Endodermal cell (in vitro differentiated cells): ENCODE measurements at regions not wholly inside any gene's neighbourhood (a gene's known extent, or its start where the extent isn't known, plus 50 kb on each side); places are given as distances from the start of the nearest gene placed in this dataset.

Experiments
- DNase-seq: peaks from one replicate; pipeline ENCODE4 v3.0.0-alpha.2; 2017
- H3K27ac ChIP-seq: 2 replicates; pipeline ENCODE4 v1.5.1; 2013; ENCODE audit warnings: mild to moderate bottlenecking, low read depth, low read length, moderate library complexity
- H3K27me3 ChIP-seq: 2 replicates; pipeline ENCODE4 v1.6.1; 2013; ENCODE audit warnings: mild to moderate bottlenecking, low read length, moderate library complexity; ENCODE audit not compliant: insufficient read depth, control insufficient read depth, poor library complexity, severe bottlenecking
- H3K36me3 ChIP-seq: 2 replicates; pipeline ENCODE4 v1.7.0; 2013; ENCODE audit warnings: mild to moderate bottlenecking, low read length, moderate library complexity; ENCODE audit not compliant: control insufficient read depth, insufficient read depth
- H3K4me1 ChIP-seq: one replicate; pipeline ENCODE4 v1.7.0; 2013; ENCODE audit warnings: low read length; ENCODE audit not compliant: control insufficient read depth, insufficient read depth
- H3K4me3 ChIP-seq: 2 replicates; pipeline ENCODE4 v1.5.1; 2013; ENCODE audit warnings: mild to moderate bottlenecking, low read length, moderate library complexity
- H3K9ac ChIP-seq: 2 replicates; pipeline ENCODE4 v1.6.1; 2013; ENCODE audit warnings: mild to moderate bottlenecking, low read length, moderate library complexity; ENCODE audit not compliant: poor library complexity, severe bottlenecking; ENCODE audit errors: extremely low read depth
- H3K9me3 ChIP-seq: 2 replicates; pipeline ENCODE4 v1.6.1; 2013; ENCODE audit warnings: mild to moderate bottlenecking, low read length, moderate library complexity; ENCODE audit not compliant: control insufficient read depth
- H3K27ac Mint-ChIP-seq: 2 replicates; pipeline ENCODE4 v1.8.0; 2020; ENCODE audit warnings: mixed read lengths
- H3K27me3 Mint-ChIP-seq: 2 replicates; pipeline ENCODE4 v1.8.0; 2021; ENCODE audit warnings: mild to moderate bottlenecking, mixed read lengths; ENCODE audit not compliant: insufficient read depth
- H3K36me3 Mint-ChIP-seq: 2 replicates; pipeline ENCODE4 v1.8.0; 2020; ENCODE audit warnings: low read depth, mixed read lengths
- H3K4me1 Mint-ChIP-seq: 2 replicates; pipeline ENCODE4 v1.8.0; 2020; ENCODE audit warnings: mixed read lengths
- H3K4me3 Mint-ChIP-seq: 2 replicates; pipeline ENCODE4 v1.8.0; 2020; ENCODE audit warnings: mild to moderate bottlenecking, moderate library complexity, mixed read lengths
- H3K9me3 Mint-ChIP-seq: 2 replicates; pipeline ENCODE4 v1.8.0; 2020; ENCODE audit warnings: mild to moderate bottlenecking, mixed read lengths
- WGBS, 2 experiments: methylation state at CpG; one replicate each; pipeline versions ENCODE4 v1.1.5 to v1.1.7; 2013; ENCODE audit warnings: missing lambda C conversion rate in 2 of 2, mixed read lengths in 1 of 2; ENCODE audit not compliant: insufficient coverage in 1 of 2, insufficient read length in 1 of 2; 5-methylcytosine and 5-hydroxymethylcytosine counted together
- TF ChIP-seq, protein P1 (sequence below): fragments of 200-600 bp; sonication (generic); conservative IDR thresholded peaks from 2 replicates; pipeline ENCODE4 v1.5.0; 2021; ENCODE audit warnings: antibody characterized with exemption, mild to moderate bottlenecking

GRCh38 chrX:121921258-121921657 is 873.8 kb downstream of the GLUD2 start:
- Histone ChIP-seq H3K9ac (no peak overlapping the region), H3K4me1 (no peaks in the 10 kb centered on the region), H3K9me3 (no peaks in the 10 kb centered on the region), H3K27ac (no peak overlapping the region), H3K36me3 (no peaks in the 10 kb centered on the region), H3K4me3 (no peak overlapping the region), H3K27me3 (no peaks in the 10 kb centered on the region)
- TF ChIP-seq, protein P1, sequence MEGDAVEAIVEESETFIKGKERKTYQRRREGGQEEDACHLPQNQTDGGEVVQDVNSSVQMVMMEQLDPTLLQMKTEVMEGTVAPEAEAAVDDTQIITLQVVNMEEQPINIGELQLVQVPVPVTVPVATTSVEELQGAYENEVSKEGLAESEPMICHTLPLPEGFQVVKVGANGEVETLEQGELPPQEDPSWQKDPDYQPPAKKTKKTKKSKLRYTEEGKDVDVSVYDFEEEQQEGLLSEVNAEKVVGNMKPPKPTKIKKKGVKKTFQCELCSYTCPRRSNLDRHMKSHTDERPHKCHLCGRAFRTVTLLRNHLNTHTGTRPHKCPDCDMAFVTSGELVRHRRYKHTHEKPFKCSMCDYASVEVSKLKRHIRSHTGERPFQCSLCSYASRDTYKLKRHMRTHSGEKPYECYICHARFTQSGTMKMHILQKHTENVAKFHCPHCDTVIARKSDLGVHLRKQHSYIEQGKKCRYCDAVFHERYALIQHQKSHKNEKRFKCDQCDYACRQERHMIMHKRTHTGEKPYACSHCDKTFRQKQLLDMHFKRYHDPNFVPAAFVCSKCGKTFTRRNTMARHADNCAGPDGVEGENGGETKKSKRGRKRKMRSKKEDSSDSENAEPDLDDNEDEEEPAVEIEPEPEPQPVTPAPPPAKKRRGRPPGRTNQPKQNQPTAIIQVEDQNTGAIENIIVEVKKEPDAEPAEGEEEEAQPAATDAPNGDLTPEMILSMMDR, result no peak
- Mint-ChIP-seq H3K27me3 (no peaks in the 10 kb centered on the region), H3K27ac (no peak overlapping the region), H3K9me3 (peaks cover 42% of the 10 kb centered on the region), H3K4me1 (no peaks in the 10 kb centered on the region), H3K36me3 (no peaks in the 10 kb centered on the region), H3K4me3 (no peak overlapping the region)
- WGBS, 2 experiments, result 87% methylated on average over 1 of the region's 2 CpGs; no CpG with 5 or more reads in 1 of the 2 experiments
- DNase-seq, result no peak

DNA sequence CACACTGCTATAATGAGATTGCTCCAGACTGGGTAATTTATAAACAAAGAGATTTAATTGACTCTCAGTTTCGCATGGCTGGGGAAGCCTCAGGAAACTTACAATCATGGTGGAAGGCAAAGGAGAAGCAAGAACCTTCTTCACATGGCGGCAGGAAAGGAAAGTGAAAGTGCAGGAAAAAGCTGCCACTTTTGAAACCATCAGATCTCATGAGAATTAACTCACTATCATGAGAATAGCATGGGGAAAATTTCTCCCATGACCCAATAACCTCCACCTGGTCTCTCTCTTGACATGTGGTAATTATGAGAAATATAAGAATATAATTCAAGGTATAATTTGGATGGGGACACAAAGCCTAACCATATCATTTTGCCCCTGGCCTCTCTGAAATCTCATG is 884.2 kb downstream of the GLUD2 start:
- Histone ChIP-seq H3K9ac (no peak overlapping the region), H3K36me3 (no peaks in the 10 kb centered on the region), H3K4me1 (no peaks in the 10 kb centered on the region), H3K27ac (no peak overlapping the region), H3K9me3 (no peaks in the 10 kb centered on the region), H3K4me3 (no peak overlapping the region), H3K27me3 (no peaks in the 10 kb centered on the region)
- 71 to 80% methylated on average over 1 of the region's 2 CpGs for WGBS, 2 experiments
- no peak overlapping the region for H3K27ac Mint-ChIP-seq
- H3K27me3 Mint-ChIP-seq, result no peaks in the 10 kb centered on the region
- no peak for DNase-seq
- H3K4me3 Mint-ChIP-seq, result no peak overlapping the region
- H3K4me1 Mint-ChIP-seq, result no peaks in the 10 kb centered on the region
- H3K9me3 Mint-ChIP-seq, result peaks cover 72% of the 10 kb centered on the region
- TF ChIP-seq, protein P1, result no peak
- peaks cover 3% of the 10 kb centered on the region for H3K36me3 Mint-ChIP-seq

GRCh38 chrX:121932688-121933087 is 885.3 kb downstream of the GLUD2 start:
- Mint-ChIP-seq H3K27ac (no peak overlapping the region), H3K4me3 (no peak overlapping the region), H3K9me3 (peaks cover 67% of the 10 kb centered on the region), H3K4me1 (no peaks in the 10 kb centered on the region), H3K27me3 (no peaks in the 10 kb centered on the region), H3K36me3 (peaks cover 3% of the 10 kb centered on the region)
- Histone ChIP-seq H3K9ac (no peak overlapping the region), H3K4me3 (no peak overlapping the region), H3K27ac (no peak overlapping the region), H3K4me1 (no peaks in the 10 kb centered on the region), H3K27me3 (no peaks in the 10 kb centered on the region), H3K36me3 (no peaks in the 10 kb centered on the region), H3K9me3 (no peaks in the 10 kb centered on the region)
- no peak for DNase-seq
- TF ChIP-seq, protein P1, result no peak
- WGBS, 2 experiments, result 97% methylated on average over 2 of the region's 2 CpGs; no CpG with 5 or more reads in 1 of the 2 experiments
